MCF 10A (cell line): ENCODE measurements at regions not wholly inside any gene's neighbourhood (a gene's known extent, or its start where the extent isn't known, plus 50 kb on each side); places are given as distances from the start of the nearest gene placed in this dataset.

Experiments used
- BruUV-seq: library from RNA; stranded (reverse); fragments of 400-500 nt; replicated peaks from 2 replicates; lab custom pipeline; 2021; lab: Mats Ljungman, UMichigan
- CTCF ChIA-PET: fragments of 300-600 bp; sonication (Branson Sonifier 250); formaldehyde crosslinking; extraction: SDS; loops from one replicate; lab custom pipeline; 2021; ENCODE audit warnings: antibody characterized with exemption, inconsistent platforms; lab: Yijun Ruan, JAX
- POLR2A ChIA-PET: fragments of 300-600, 350-650 bp; sonication (Branson Sonifier 250); formaldehyde crosslinking; extraction: SDS; loops from one replicate; lab custom pipeline; 2020; ENCODE audit warnings: antibody characterized with exemption, inconsistent platforms; lab: Yijun Ruan, JAX
- DNase-seq: peaks from one replicate; pipeline ENCODE4 v3.0.0-alpha.2; 2018; ENCODE audit not compliant: unreplicated experiment
- H3K27ac Mint-ChIP-seq: one replicate; pipeline ENCODE4 v1.8.0; 2022; ENCODE audit warnings: mild to moderate bottlenecking, low read depth, mixed read lengths; ENCODE audit not compliant: unreplicated experiment
- H3K27me3 Mint-ChIP-seq: one replicate; pipeline ENCODE4 v1.8.0; 2022; ENCODE audit warnings: mixed read lengths; ENCODE audit not compliant: insufficient read depth, unreplicated experiment
- H3K36me3 Mint-ChIP-seq: one replicate; pipeline ENCODE4 v1.8.0; 2022; ENCODE audit warnings: mild to moderate bottlenecking, moderate library complexity, mixed read lengths; ENCODE audit not compliant: insufficient read depth, unreplicated experiment
- H3K4me1 Mint-ChIP-seq: one replicate; pipeline ENCODE4 v1.8.0; 2022; ENCODE audit warnings: mixed read lengths; ENCODE audit not compliant: insufficient read depth, unreplicated experiment
- H3K4me3 Mint-ChIP-seq: one replicate; pipeline ENCODE4 v1.8.0; 2022; ENCODE audit warnings: mild to moderate bottlenecking, moderate library complexity, mixed read lengths; ENCODE audit not compliant: unreplicated experiment
- H3K9me3 Mint-ChIP-seq: one replicate; pipeline ENCODE4 v1.8.0; 2022; ENCODE audit warnings: mixed read lengths; ENCODE audit not compliant: unreplicated experiment
- intact Hi-C: fragments of 100-400 bp; cut with micrococcal nuclease; formaldehyde crosslinking; loops from 2 replicates; pipeline ENCODE4 v1.14.1; 2022
- TF ChIP-seq, protein P1 (sequence below): fragments of 200-600 bp; IDR thresholded peaks from one replicate; pipeline ENCODE4 v1.8.0; 2022; ENCODE audit warnings: antibody characterized with exemption, mild to moderate bottlenecking; ENCODE audit not compliant: unreplicated experiment

DNA sequence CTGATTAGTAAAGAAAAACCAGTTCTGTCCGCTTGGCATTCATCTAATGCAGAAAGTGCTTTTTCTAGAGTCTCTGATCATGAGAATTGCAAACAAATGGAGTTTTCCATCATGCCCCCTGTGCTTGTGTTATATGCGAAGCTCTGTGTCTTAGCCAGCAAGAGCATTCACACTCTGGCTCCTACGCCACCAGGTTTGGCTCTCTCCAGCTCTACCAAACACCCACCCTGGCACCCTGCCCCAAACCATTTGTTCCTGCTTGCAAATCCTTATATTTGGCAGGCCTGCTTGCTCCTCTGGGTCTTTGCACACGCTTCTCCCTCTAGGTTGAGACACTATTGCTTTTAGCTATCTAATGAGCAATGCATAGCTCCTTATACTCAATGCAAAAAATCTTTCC, 204.1 kb upstream of the CYRIA start:
- H3K27ac Mint-ChIP-seq: no peak overlapping the region
- H3K27me3 Mint-ChIP-seq: no peaks in the 10 kb centered on the region
- ChIA-PET CTCF (no interaction called here), POLR2A (interaction anchor here (0.6 kb wide), 1 partner anchor 289 kb away, joined by 3 read pairs; no protein-coding TSS in a partner anchor)
- intact Hi-C loops: no loop called here
- DNase-seq: no peak
- H3K9me3 Mint-ChIP-seq: peaks cover 15% of the 10 kb centered on the region
- TF ChIP-seq, protein P1, sequence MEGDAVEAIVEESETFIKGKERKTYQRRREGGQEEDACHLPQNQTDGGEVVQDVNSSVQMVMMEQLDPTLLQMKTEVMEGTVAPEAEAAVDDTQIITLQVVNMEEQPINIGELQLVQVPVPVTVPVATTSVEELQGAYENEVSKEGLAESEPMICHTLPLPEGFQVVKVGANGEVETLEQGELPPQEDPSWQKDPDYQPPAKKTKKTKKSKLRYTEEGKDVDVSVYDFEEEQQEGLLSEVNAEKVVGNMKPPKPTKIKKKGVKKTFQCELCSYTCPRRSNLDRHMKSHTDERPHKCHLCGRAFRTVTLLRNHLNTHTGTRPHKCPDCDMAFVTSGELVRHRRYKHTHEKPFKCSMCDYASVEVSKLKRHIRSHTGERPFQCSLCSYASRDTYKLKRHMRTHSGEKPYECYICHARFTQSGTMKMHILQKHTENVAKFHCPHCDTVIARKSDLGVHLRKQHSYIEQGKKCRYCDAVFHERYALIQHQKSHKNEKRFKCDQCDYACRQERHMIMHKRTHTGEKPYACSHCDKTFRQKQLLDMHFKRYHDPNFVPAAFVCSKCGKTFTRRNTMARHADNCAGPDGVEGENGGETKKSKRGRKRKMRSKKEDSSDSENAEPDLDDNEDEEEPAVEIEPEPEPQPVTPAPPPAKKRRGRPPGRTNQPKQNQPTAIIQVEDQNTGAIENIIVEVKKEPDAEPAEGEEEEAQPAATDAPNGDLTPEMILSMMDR: no peak
- H3K4me3 Mint-ChIP-seq: no peak overlapping the region
- H3K36me3 Mint-ChIP-seq: no peaks in the 10 kb centered on the region
- H3K4me1 Mint-ChIP-seq: no peaks in the 10 kb centered on the region
- no TSS peak for BruUV-seq

DNA sequence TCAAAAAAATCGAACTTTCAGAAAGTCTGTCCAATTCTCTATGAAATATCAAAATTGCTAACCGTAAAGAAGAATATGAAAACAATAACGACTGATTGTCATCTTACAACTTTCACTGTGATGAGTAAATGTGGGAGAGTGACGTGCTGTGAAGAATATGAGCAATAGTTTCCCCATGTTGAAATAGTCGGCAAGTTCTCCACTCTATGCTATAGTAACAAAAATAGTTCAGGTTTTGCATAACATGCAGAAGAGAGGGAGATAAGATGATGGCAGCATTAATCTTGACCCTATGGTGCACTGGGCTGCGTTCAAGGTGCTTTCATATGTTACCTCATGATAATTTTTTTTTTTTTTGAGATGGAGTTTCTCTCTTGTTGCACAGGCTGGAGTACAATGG, 196.8 kb upstream of the CYRIA start:
- no peaks in the 10 kb centered on the region for H3K4me1 Mint-ChIP-seq
- TF ChIP-seq, protein P1: no peak
- H3K9me3 Mint-ChIP-seq: no peaks in the 10 kb centered on the region
- POLR2A ChIA-PET: no interaction called here
- no peaks in the 10 kb centered on the region for H3K27me3 Mint-ChIP-seq
- intact Hi-C loops: no loop called here
- DNase-seq: peak; percentile 43
- BruUV-seq: no TSS peak
- no peak overlapping the region for H3K27ac Mint-ChIP-seq
- no peak overlapping the region for H3K4me3 Mint-ChIP-seq
- H3K36me3 Mint-ChIP-seq: no peaks in the 10 kb centered on the region
- CTCF ChIA-PET: no interaction called here

DNA sequence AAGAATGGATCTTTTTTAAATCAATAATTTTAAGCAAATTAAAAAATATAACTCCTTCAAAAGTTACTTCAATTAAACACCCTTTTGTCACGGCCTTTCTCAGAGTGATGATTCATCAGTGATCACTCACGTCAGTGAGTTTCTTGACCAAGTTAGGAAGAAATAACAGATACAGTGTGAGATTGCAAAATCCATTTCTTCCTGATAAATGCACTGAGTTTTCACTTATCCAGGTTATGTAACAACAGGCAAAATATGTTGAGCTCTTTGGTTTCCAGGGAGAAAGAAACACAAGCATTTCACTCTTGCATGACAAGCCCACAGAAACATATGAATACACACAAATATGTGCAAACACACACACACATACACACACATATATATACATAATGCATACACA, 195.9 kb upstream of the CYRIA start:
- ChIA-PET CTCF (interaction anchor here (0.6 kb wide), 1 partner anchor 895 kb away, joined by 5 read pairs; no protein-coding TSS in a partner anchor), POLR2A (interaction anchor here (1.5 to 1.6 kb wide), 2 partner anchors 47 to 446 kb away, joined by 4 to 6 read pairs; no protein-coding TSS in a partner anchor)
- no peaks in the 10 kb centered on the region for H3K9me3 Mint-ChIP-seq
- no peaks in the 10 kb centered on the region for H3K27me3 Mint-ChIP-seq
- no TSS peak for BruUV-seq
- intact Hi-C loops: no loop called here
- TF ChIP-seq, protein P1: no peak
- no peaks in the 10 kb centered on the region for H3K36me3 Mint-ChIP-seq
- peak; percentile 85 for DNase-seq
- H3K27ac Mint-ChIP-seq: no peak overlapping the region
- no peaks in the 10 kb centered on the region for H3K4me1 Mint-ChIP-seq
- no peak overlapping the region for H3K4me3 Mint-ChIP-seq

DNA sequence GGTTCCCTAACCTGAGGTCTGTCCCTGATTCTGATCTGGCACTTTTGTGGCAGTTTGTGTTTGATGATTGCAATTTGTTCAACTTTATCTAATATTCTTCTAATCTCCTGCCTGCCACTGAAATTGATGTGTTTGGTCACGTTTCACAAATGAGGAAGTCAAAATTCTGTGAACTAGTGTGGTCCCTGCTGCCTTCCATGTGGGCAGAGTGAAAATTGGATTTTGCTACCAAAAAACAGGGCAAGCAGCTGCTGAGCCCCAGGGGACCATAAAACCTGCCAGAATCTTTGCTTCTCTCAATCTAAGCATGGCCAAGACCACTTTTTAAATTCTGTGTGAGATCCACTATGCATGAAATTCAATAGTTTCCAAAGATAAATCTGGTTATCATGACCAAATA, 195.5 kb upstream of the CYRIA start:
- intact Hi-C loops: no loop called here
- CTCF ChIA-PET: interaction anchor here (0.6 kb wide), 1 partner anchor 896 kb away, joined by 5 read pairs; no protein-coding TSS in a partner anchor
- TF ChIP-seq, protein P1: no peak
- no peaks in the 10 kb centered on the region for H3K27me3 Mint-ChIP-seq
- no peak overlapping the region for H3K4me3 Mint-ChIP-seq
- BruUV-seq: no TSS peak
- no peak overlapping the region for H3K27ac Mint-ChIP-seq
- no peaks in the 10 kb centered on the region for H3K9me3 Mint-ChIP-seq
- no peak for DNase-seq
- no peaks in the 10 kb centered on the region for H3K4me1 Mint-ChIP-seq
- no peaks in the 10 kb centered on the region for H3K36me3 Mint-ChIP-seq
- POLR2A ChIA-PET: interaction anchor here (1.5 to 1.6 kb wide), 2 partner anchors 47 to 447 kb away, joined by 4 to 6 read pairs; no protein-coding TSS in a partner anchor
